ENCODE measurements at regions not wholly inside any gene's neighbourhood (a gene's known extent, or its start where the extent isn't known, plus 50 kb on each side); places are given as distances from the start of the nearest gene placed in this dataset.

DNA sequence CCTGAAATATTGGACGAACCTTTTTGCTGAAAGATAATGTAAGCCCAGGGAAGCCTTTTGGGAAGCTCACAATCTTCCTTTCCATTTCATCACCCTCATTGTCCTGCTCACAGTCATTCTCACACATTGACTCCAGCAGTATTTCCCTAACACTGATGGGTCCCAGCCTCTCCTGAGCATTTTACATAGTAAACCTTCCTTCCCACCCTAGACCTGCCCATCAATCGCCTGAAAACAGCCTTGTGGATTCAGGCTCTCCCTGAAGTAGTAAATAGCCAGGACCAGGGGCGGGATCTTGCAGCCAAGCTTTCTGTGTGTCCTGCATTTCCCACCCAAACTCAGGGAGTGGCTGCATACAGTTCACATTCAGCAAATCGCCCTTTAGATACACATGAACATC, 149.9 kb downstream of the CYRIA start:
- TF ChIP-seq, protein P1, sequence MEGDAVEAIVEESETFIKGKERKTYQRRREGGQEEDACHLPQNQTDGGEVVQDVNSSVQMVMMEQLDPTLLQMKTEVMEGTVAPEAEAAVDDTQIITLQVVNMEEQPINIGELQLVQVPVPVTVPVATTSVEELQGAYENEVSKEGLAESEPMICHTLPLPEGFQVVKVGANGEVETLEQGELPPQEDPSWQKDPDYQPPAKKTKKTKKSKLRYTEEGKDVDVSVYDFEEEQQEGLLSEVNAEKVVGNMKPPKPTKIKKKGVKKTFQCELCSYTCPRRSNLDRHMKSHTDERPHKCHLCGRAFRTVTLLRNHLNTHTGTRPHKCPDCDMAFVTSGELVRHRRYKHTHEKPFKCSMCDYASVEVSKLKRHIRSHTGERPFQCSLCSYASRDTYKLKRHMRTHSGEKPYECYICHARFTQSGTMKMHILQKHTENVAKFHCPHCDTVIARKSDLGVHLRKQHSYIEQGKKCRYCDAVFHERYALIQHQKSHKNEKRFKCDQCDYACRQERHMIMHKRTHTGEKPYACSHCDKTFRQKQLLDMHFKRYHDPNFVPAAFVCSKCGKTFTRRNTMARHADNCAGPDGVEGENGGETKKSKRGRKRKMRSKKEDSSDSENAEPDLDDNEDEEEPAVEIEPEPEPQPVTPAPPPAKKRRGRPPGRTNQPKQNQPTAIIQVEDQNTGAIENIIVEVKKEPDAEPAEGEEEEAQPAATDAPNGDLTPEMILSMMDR (conservative IDR thresholded peaks at IDR 0.05; ENCODE audit: low read length) = no peak
- TF ChIP-seq EZH2phosphoT487 (IDR thresholded peaks at IDR 0.05; ENCODE audit: borderline replicate concordance) = no peak
